T-helper 17 cell (primary cell): ENCODE measurements at regions not wholly inside any gene's neighbourhood (a gene's known extent, or its start where the extent isn't known, plus 50 kb on each side); places are given as distances from the start of the nearest gene placed in this dataset.

Source experiments
- ATAC-seq: fragments of 150-1000 bp; cut with Tn5 transposase; 2 replicates; pipeline ENCODE4 v1.10.0; 2021; ENCODE audit warnings: mild to moderate bottlenecking, moderate library complexity
- DNase-seq, 3 donors: peaks; one replicate each; pipeline versions ENCODE4 v3.0.0 to v3.0.0-alpha.2; 2020 to 2021
- H3K9me3 ChIP-seq: one replicate; pipeline ENCODE4 v1.7.0; 2013; ENCODE audit warnings: low read length, mild to moderate bottlenecking; ENCODE audit not compliant: control insufficient read depth, poor library complexity, severe bottlenecking
- H3K27ac Mint-ChIP-seq: one replicate; pipeline ENCODE4 v1.8.0; 2022; ENCODE audit warnings: mild to moderate bottlenecking, moderate library complexity, mixed read lengths
- H3K27me3 Mint-ChIP-seq: one replicate; pipeline ENCODE4 v1.8.0; 2022; ENCODE audit warnings: mixed read lengths
- H3K36me3 Mint-ChIP-seq: one replicate; pipeline ENCODE4 v1.8.0; 2022; ENCODE audit warnings: low read depth, mixed read lengths
- H3K4me1 Mint-ChIP-seq: one replicate; pipeline ENCODE4 v1.8.0; 2022; ENCODE audit warnings: mild to moderate bottlenecking, mixed read lengths
- H3K4me3 Mint-ChIP-seq: one replicate; pipeline ENCODE4 v1.8.0; 2022; ENCODE audit warnings: mild to moderate bottlenecking, moderate library complexity, mixed read lengths

DNA sequence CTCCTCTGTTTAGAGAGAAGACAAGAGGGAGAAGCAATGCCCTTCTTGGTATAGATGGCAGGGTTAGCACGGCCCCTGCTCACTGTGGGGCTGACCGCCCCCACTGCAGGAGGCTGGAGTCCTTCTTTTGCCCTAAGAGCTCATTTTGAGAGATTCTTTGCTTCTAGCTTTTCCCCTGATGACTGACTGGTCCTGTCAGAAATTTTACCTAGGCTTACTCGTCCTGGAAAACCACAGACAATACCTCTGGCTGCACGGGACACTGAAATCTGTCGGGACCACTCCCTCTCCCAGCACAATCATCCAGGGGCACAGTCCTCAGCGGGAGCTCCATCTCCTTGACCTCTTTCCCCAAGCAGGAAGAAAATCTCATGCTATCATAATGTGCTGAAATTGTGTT lies 143.0 kb upstream of the RGMA start:
- no peak overlapping the region for H3K4me3 Mint-ChIP-seq
- no peaks in the 10 kb centered on the region for H3K9me3 ChIP-seq
- H3K27ac Mint-ChIP-seq: no peak overlapping the region
- ATAC-seq (no peak), DNase-seq (no peak)
- peaks cover 8% of the 10 kb centered on the region for H3K4me1 Mint-ChIP-seq
- H3K27me3 Mint-ChIP-seq: peaks cover 27% of the 10 kb centered on the region
- H3K36me3 Mint-ChIP-seq: no peaks in the 10 kb centered on the region

DNA sequence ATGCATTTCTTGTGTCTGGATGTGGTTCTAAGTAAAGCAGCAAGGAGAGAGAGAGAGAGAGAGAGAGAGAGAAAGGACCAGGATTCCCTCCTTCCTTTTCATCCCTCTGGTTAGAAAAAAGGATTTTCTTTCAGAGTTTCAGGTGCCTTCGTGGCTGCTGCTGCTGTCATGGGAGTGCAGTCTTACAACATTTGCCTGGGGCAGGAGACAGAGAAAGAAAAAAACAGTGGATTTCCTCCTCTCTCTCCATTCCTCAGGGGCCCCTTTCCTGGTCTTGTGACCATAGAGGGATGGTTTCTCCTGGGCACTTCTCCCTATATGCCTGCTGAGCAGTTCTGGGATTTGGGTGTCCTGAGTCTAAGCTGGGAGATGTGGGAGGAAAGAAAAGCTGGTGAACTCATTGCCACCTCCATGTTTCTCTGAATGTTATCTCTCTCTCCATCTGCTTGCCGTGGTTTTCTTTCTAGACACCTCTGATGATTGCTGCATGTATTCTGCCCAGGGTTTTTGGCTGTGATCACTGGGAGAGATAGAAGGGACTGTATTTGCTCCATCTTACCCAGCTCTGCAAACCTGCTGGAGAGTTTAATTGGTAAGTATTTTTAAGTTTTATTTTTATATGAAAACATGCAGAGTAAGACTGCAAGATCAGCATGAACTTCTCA lies 142.4 kb upstream of the RGMA start:
- peaks cover 23% of the 10 kb centered on the region for H3K27me3 Mint-ChIP-seq

GRCh38 chr15:93228546-93228945 lies 139.5 kb upstream of the RGMA start:
- Mint-ChIP-seq H3K27ac (no peak overlapping the region), H3K27me3 (peaks cover 35% of the 10 kb centered on the region), H3K4me1 (no peaks in the 10 kb centered on the region), H3K4me3 (no peak overlapping the region), H3K36me3 (no peaks in the 10 kb centered on the region)
- no peaks in the 10 kb centered on the region for H3K9me3 ChIP-seq
- ATAC-seq (no peak), DNase-seq (no peak)

More for the DNA sequence above, 142.4 kb upstream of the RGMA start:
- Mint-ChIP-seq H3K27ac (no peak overlapping the region), H3K4me1 (peaks cover 5% of the 10 kb centered on the region), H3K4me3 (no peak overlapping the region), H3K36me3 (no peaks in the 10 kb centered on the region)
- ATAC-seq (no peak), DNase-seq (no peak)
- no peaks in the 10 kb centered on the region for H3K9me3 ChIP-seq

- ATAC-seq (no peak), DNase-seq (no peak)
- Mint-ChIP-seq H3K4me1 (peaks cover 3% of the 10 kb centered on the region), H3K36me3 (peaks cover 2% of the 10 kb centered on the region), H3K4me3 (no peak overlapping the region), H3K27ac (no peak overlapping the region), H3K27me3 (peaks cover 12% of the 10 kb centered on the region)
- no peaks in the 10 kb centered on the region for H3K9me3 ChIP-seq
These were observed 134.8 kb upstream of the RGMA start for GRCh38 chr15:93223803-93224202.

GRCh38 chr15:93221759-93222158 lies 132.7 kb upstream of the RGMA start:
- H3K27ac Mint-ChIP-seq: no peak overlapping the region
- H3K9me3 ChIP-seq: no peaks in the 10 kb centered on the region
- DNase-seq: no peak
- peaks cover 2% of the 10 kb centered on the region for H3K36me3 Mint-ChIP-seq
- peaks cover 14% of the 10 kb centered on the region for H3K27me3 Mint-ChIP-seq
- peaks cover 3% of the 10 kb centered on the region for H3K4me1 Mint-ChIP-seq
- H3K4me3 Mint-ChIP-seq: no peak overlapping the region
- no peak for ATAC-seq

DNA sequence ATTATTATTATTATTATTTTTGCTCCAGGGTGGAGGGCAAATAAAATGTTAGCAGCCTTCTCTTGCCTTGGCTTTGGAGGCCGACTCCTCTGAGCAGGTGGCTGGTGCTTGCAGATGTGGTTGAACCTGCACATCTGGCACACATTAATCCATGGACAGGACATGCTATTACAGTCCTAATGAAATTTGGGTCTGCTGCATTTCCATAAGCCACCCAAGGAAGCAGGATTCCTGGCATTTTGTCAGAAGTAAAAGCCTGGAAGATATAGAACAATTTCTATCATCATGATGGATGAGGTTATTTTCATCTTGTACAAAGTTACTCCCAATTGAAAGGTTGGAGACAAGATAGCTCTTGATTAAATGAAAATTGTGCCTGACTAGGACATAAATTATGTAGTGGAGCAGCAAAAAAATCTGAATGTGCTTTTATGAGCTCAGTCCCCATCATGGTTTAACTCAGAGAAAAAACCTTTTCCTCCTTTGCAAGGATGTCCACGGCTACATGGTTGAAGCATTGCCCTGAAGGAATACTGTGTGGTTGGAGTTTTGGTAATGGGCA lies 130.9 kb upstream of the RGMA start:
- Mint-ChIP-seq H3K27ac (no peak overlapping the region), H3K4me3 (no peak overlapping the region), H3K36me3 (peaks cover 2% of the 10 kb centered on the region), H3K27me3 (peaks cover 11% of the 10 kb centered on the region), H3K4me1 (peaks cover 5% of the 10 kb centered on the region)
- ATAC-seq: no peak
- no peak for DNase-seq
- H3K9me3 ChIP-seq: no peaks in the 10 kb centered on the region

GRCh38 chr15:93217343-93217742 lies 128.3 kb upstream of the RGMA start:
- H3K36me3 Mint-ChIP-seq: peaks cover 2% of the 10 kb centered on the region
- H3K4me1 Mint-ChIP-seq: peaks cover 5% of the 10 kb centered on the region
- H3K4me3 Mint-ChIP-seq: no peak overlapping the region
- peaks cover 5% of the 10 kb centered on the region for H3K27me3 Mint-ChIP-seq
- H3K9me3 ChIP-seq: no peaks in the 10 kb centered on the region
- no peak overlapping the region for H3K27ac Mint-ChIP-seq
- DNase-seq (no peak), ATAC-seq (no peak)

DNA sequence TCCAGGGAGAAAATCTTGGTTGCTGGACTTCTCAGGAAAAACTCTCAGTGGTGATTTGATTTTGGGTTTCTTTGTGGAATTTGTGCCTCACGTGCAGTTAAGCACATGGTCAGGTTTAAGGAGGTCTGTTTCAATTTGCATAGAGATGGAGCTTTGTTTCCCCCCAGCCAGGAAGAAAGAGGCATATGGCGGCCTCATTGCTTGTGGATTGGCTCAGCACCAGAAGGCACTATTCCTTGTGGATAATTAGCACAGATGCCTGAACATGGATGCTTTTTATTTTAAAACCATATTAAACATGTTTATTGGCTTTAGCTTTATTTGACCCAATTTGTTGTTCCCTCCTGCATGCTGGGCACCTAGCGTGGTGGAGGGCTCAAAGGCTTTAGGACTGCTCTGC lies 125.1 kb upstream of the RGMA start:
- peaks cover 5% of the 10 kb centered on the region for H3K27me3 Mint-ChIP-seq
- no peak overlapping the region for H3K4me3 Mint-ChIP-seq
- DNase-seq (no peak), ATAC-seq (no peak)
- peaks cover 2% of the 10 kb centered on the region for H3K4me1 Mint-ChIP-seq
- H3K27ac Mint-ChIP-seq: no peak overlapping the region
- no peaks in the 10 kb centered on the region for H3K9me3 ChIP-seq
- peaks cover 3% of the 10 kb centered on the region for H3K36me3 Mint-ChIP-seq

GRCh38 chr15:93213281-93213680 lies 124.3 kb upstream of the RGMA start:
- no peak overlapping the region for H3K27ac Mint-ChIP-seq
- no peaks in the 10 kb centered on the region for H3K9me3 ChIP-seq
- H3K4me3 Mint-ChIP-seq: no peak overlapping the region
- H3K27me3 Mint-ChIP-seq: peaks cover 5% of the 10 kb centered on the region
- no peak for DNase-seq
- H3K4me1 Mint-ChIP-seq: peaks cover 2% of the 10 kb centered on the region
- ATAC-seq: no peak
- H3K36me3 Mint-ChIP-seq: peaks cover 2% of the 10 kb centered on the region

- no peak for ATAC-seq
- peaks cover 2% of the 10 kb centered on the region for H3K4me1 Mint-ChIP-seq
- H3K27ac Mint-ChIP-seq: no peak overlapping the region
These were observed 123.6 kb upstream of the RGMA start for GRCh38 chr15:93212578-93212977.

DNA sequence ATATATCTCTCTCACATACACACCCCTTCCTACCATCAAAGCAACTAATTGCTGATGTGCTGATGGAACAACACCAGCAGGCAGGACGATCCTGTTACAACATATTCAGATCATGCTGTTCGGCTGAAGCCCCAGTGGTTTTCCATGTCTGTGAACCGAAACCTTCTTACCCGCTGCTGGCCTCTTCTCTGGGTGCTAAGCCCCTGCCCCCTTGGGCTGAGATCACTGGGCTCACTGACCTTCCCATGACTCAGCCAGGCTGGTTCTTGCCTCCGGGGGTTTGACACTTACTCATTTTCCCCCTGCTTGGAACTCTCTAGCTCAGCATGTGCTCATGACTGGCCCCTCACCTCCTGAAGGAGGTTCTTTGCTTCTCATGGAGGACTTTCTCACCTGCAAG lies 122.0 kb upstream of the RGMA start:
- DNase-seq: no peak
- no peak for ATAC-seq
- peaks cover 2% of the 10 kb centered on the region for H3K36me3 Mint-ChIP-seq
- no peaks in the 10 kb centered on the region for H3K9me3 ChIP-seq
- no peak overlapping the region for H3K4me3 Mint-ChIP-seq
- H3K27me3 Mint-ChIP-seq: peaks cover 9% of the 10 kb centered on the region
- no peak overlapping the region for H3K27ac Mint-ChIP-seq
- H3K4me1 Mint-ChIP-seq: no peaks in the 10 kb centered on the region

More at GRCh38 chr15:93212578-93212977, 123.6 kb upstream of the RGMA start:
- peaks cover 2% of the 10 kb centered on the region for H3K36me3 Mint-ChIP-seq
- peaks cover 5% of the 10 kb centered on the region for H3K27me3 Mint-ChIP-seq
- H3K9me3 ChIP-seq: no peaks in the 10 kb centered on the region
- DNase-seq: no peak
- no peak overlapping the region for H3K4me3 Mint-ChIP-seq

DNA sequence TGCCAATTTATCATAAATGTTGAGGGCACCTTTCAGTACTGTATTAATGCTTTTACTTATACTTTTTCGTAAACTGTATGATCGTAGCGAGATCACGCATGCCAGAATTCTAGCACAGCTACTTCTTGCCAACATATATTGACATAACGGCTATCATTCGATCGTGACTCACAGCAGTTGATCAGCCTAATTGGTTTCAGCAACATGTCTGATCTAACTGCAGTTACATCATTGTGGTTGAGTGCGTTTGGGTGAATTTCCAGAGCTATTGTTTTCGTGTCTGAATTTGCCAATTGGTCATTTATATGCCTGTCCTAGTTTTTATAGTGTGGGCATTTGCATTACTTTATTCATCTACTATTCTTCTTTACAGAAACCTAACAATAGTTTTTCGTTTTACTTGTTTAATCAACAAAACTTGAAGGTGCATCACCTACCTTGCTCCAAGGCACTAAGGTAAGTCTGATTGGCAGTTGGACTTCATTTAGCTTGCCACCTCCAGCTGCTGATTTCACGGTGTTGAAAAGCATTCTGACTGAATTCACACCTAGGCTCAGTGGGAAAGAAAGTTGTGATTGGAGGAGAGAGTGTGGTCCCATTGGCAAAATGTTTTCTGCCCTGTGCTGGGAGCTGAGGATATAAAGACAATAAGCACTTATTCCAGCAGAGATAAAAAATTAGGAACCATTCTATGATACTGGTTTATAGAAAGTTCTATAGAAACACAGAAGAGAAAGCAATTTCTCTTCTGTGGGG lies 120.9 kb upstream of the RGMA start:
- H3K27ac Mint-ChIP-seq: no peak overlapping the region
- H3K4me3 Mint-ChIP-seq: no peak overlapping the region
- DNase-seq (no peak), ATAC-seq (no peak)
- H3K9me3 ChIP-seq: no peaks in the 10 kb centered on the region
- no peaks in the 10 kb centered on the region for H3K4me1 Mint-ChIP-seq
- H3K27me3 Mint-ChIP-seq: peaks cover 15% of the 10 kb centered on the region
- peaks cover 5% of the 10 kb centered on the region for H3K36me3 Mint-ChIP-seq

- no peak for DNase-seq
- no peak overlapping the region for H3K4me3 Mint-ChIP-seq
- ATAC-seq: no peak
- peaks cover 5% of the 10 kb centered on the region for H3K36me3 Mint-ChIP-seq
- H3K9me3 ChIP-seq: no peaks in the 10 kb centered on the region
- no peaks in the 10 kb centered on the region for H3K4me1 Mint-ChIP-seq
- H3K27ac Mint-ChIP-seq: no peak overlapping the region
- H3K27me3 Mint-ChIP-seq: peaks cover 22% of the 10 kb centered on the region
These were observed 117.9 kb upstream of the RGMA start for GRCh38 chr15:93206893-93207292.
